WTC11 (cell line): ENCODE measurements at regions not wholly inside any gene's neighbourhood (a gene's known extent, or its start where the extent isn't known, plus 50 kb on each side); places are given as distances from the start of the nearest gene placed in this dataset.

Experiments used
- ATAC-seq: fragments of 200-7000 bp; cut with Tn5 transposase; 2 replicates; pipeline ENCODE4 v1.10.0; 2021; ENCODE audit warnings: mild to moderate bottlenecking, moderate library complexity
- CTCF ChIA-PET: fragments of 300-600 bp; sonication (Branson Sonifier 250); formaldehyde crosslinking; loops from one replicate; lab custom pipeline; 2021; ENCODE audit warnings: antibody characterized with exemption; lab: Charles Lee
- POLR2A ChIA-PET: fragments of 350-600 bp; sonication (Branson Sonifier 250); formaldehyde crosslinking; loops from one replicate; lab custom pipeline; 2021; ENCODE audit warnings: antibody characterized with exemption; lab: Charles Lee
- DNase-seq: peaks from one replicate; pipeline ENCODE4 v3.0.0; 2021; ENCODE audit warnings: low spot score
- H3K27ac Mint-ChIP-seq: 2 replicates; pipeline ENCODE4 v1.8.0; 2021; ENCODE audit warnings: mixed read lengths
- H3K27me3 Mint-ChIP-seq: 2 replicates; pipeline ENCODE4 v1.8.0; 2021; ENCODE audit warnings: low read depth, mild to moderate bottlenecking, moderate library complexity, mixed read lengths
- H3K36me3 Mint-ChIP-seq: 2 replicates; pipeline ENCODE4 v1.8.0; 2021; ENCODE audit warnings: mixed read lengths
- H3K4me1 Mint-ChIP-seq: 2 replicates; pipeline ENCODE4 v1.8.0; 2022; ENCODE audit warnings: mixed read lengths
- H3K4me3 Mint-ChIP-seq: 2 replicates; pipeline ENCODE4 v1.8.0; 2021; ENCODE audit warnings: mild to moderate bottlenecking, moderate library complexity, mixed read lengths
- H3K9me3 Mint-ChIP-seq: 2 replicates; pipeline ENCODE4 v1.8.0; 2021; ENCODE audit warnings: mixed read lengths
- CDX4 ChIP-seq: fragments of 250-450 bp; sonication (Bioruptor Pico); IDR thresholded peaks from 2 replicates; pipeline ENCODE4 v1.9.0; 2021; ENCODE audit warnings: moderate library complexity, mild to moderate bottlenecking, inconsistent platforms, borderline replicate concordance
- E2F5 ChIP-seq: sonication (generic); formaldehyde crosslinking; IDR thresholded peaks from 2 replicates; pipeline ENCODE4 v1.8.1; 2022; ENCODE audit warnings: mild to moderate bottlenecking, moderate library complexity, missing genetic modification reagents
- EMX1 ChIP-seq: fragments of 250-450 bp; sonication (Bioruptor Pico); IDR thresholded peaks from 2 replicates; pipeline ENCODE4 v1.8.0; 2021; ENCODE audit warnings: mild to moderate bottlenecking
- GABPB1 ChIP-seq: sonication (generic); formaldehyde crosslinking; IDR thresholded peaks from 2 replicates; pipeline ENCODE4 v1.8.1; 2023; ENCODE audit warnings: mild to moderate bottlenecking, missing genetic modification reagents
- GRHL2 ChIP-seq: fragments of 250-450 bp; sonication (Bioruptor Pico); IDR thresholded peaks from 2 replicates; pipeline ENCODE4 v1.8.0; 2022; ENCODE audit warnings: mild to moderate bottlenecking, moderate library complexity; ENCODE audit not compliant: insufficient replicate concordance, severe bottlenecking
- GTF2I ChIP-seq: fragments of 250-450 bp; sonication (Bioruptor Pico); conservative IDR thresholded peaks from 2 replicates; pipeline ENCODE4 v1.4.0; 2021; ENCODE audit warnings: mild to moderate bottlenecking
- NFYB ChIP-seq: sonication (generic); formaldehyde crosslinking; conservative IDR thresholded peaks from 2 replicates; pipeline ENCODE4 v1.8.0; 2022; ENCODE audit warnings: low read depth, missing genetic modification reagents
- NR1H2 ChIP-seq: sonication (generic); formaldehyde crosslinking; IDR thresholded peaks from 2 replicates; pipeline ENCODE4 v1.9.0; 2021; ENCODE audit warnings: mild to moderate bottlenecking, moderate library complexity, missing genetic modification reagents
- NR3C1 ChIP-seq: sonication (generic); formaldehyde crosslinking; conservative IDR thresholded peaks from 2 replicates; pipeline ENCODE4 v1.8.1; 2023; ENCODE audit warnings: low read depth, mild to moderate bottlenecking, missing genetic modification reagents
- RORB ChIP-seq: fragments of 250-450 bp; sonication (Bioruptor Pico); IDR thresholded peaks from 2 replicates; pipeline ENCODE4 v1.9.0; 2021; ENCODE audit warnings: mild to moderate bottlenecking
- SMAD4 ChIP-seq: sonication (generic); formaldehyde crosslinking; IDR thresholded peaks from 2 replicates; pipeline ENCODE4 v1.8.0; 2022; ENCODE audit warnings: mild to moderate bottlenecking, missing genetic modification reagents
- SP1 ChIP-seq: sonication (generic); formaldehyde crosslinking; conservative IDR thresholded peaks from 2 replicates; pipeline ENCODE4 v1.8.1; 2022; ENCODE audit warnings: missing genetic modification reagents
- TEAD4 ChIP-seq: sonication (generic); formaldehyde crosslinking; IDR thresholded peaks from 2 replicates; pipeline ENCODE4 v1.8.0; 2022; ENCODE audit warnings: mild to moderate bottlenecking, missing genetic modification reagents
- USF2 ChIP-seq: sonication (generic); formaldehyde crosslinking; IDR thresholded peaks from 2 replicates; pipeline ENCODE4 v1.8.1; 2023; ENCODE audit warnings: mild to moderate bottlenecking, missing genetic modification reagents, moderate library complexity
- ZBTB21 ChIP-seq: sonication (generic); formaldehyde crosslinking; IDR thresholded peaks from 2 replicates; pipeline ENCODE4 v1.8.1; 2023; ENCODE audit warnings: mild to moderate bottlenecking, missing genetic modification reagents, borderline replicate concordance
- ZNF138 ChIP-seq: sonication (generic); formaldehyde crosslinking; conservative IDR thresholded peaks from 2 replicates; pipeline ENCODE4 v1.8.1; 2022; ENCODE audit warnings: mild to moderate bottlenecking, moderate library complexity, missing genetic modification reagents
- ZNF232 ChIP-seq: sonication (generic); formaldehyde crosslinking; IDR thresholded peaks from 2 replicates; pipeline ENCODE4 v1.8.0; 2022; ENCODE audit warnings: mild to moderate bottlenecking, missing genetic modification reagents
- ZNF263 ChIP-seq: sonication (generic); formaldehyde crosslinking; IDR thresholded peaks from 2 replicates; pipeline ENCODE4 v1.8.1; 2022; ENCODE audit warnings: low read depth, mild to moderate bottlenecking, moderate library complexity, missing genetic modification reagents
- TF ChIP-seq, protein P1 (sequence below): sonication (generic); formaldehyde crosslinking; IDR thresholded peaks from 2 replicates; pipeline ENCODE4 v1.8.1; 2022; ENCODE audit warnings: missing genetic modification reagents, borderline replicate concordance
- TF ChIP-seq, protein P2 (sequence below): sonication (generic); formaldehyde crosslinking; IDR thresholded peaks from 2 replicates; pipeline ENCODE4 v1.8.0; 2022; ENCODE audit warnings: mild to moderate bottlenecking, missing genetic modification reagents

- no peak for TF ChIP-seq GRHL2 (CRISPR knock-in tag)
- TF ChIP-seq EMX1 (CRISPR knock-in tag) = no peak
- TF ChIP-seq, protein P1, sequence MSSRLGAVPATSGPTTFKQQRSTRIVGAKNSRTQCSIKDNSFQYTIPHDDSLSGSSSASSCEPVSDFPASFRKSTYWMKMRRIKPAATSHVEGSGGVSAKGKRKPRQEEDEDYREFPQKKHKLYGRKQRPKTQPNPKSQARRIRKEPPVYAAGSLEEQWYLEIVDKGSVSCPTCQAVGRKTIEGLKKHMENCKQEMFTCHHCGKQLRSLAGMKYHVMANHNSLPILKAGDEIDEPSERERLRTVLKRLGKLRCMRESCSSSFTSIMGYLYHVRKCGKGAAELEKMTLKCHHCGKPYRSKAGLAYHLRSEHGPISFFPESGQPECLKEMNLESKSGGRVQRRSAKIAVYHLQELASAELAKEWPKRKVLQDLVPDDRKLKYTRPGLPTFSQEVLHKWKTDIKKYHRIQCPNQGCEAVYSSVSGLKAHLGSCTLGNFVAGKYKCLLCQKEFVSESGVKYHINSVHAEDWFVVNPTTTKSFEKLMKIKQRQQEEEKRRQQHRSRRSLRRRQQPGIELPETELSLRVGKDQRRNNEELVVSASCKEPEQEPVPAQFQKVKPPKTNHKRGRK (CRISPR knock-in tag) = no peak
- no peak for TF ChIP-seq ZNF138 (CRISPR knock-in tag)
- TF ChIP-seq, all 79 proteins: peak for 0
- DNase-seq = no peak
- peak; percentile 73 for ATAC-seq
- Mint-ChIP-seq H3K4me3 (no peak overlapping the region), H3K27ac (no peak overlapping the region), H3K36me3 (peaks cover 42% of the 10 kb centered on the region), H3K9me3 (peaks cover 52% of the 10 kb centered on the region), H3K27me3 (peaks cover 2% of the 10 kb centered on the region; the same call in 1 of the 2 replicates), H3K4me1 (peaks cover 14% of the 10 kb centered on the region)
- CTCF ChIA-PET = no interaction called here
- POLR2A ChIA-PET = no interaction called here
Observed at GRCh38 chr5:84695330-84695729, 310.6 kb upstream of the EDIL3 start.

GRCh38 chr5:84693256-84693655 lies 308.6 kb upstream of the EDIL3 start:
- peaks cover 25% of the 10 kb centered on the region for H3K36me3 Mint-ChIP-seq
- ATAC-seq (no peak), DNase-seq (no peak)
- TF ChIP-seq, protein P2, sequence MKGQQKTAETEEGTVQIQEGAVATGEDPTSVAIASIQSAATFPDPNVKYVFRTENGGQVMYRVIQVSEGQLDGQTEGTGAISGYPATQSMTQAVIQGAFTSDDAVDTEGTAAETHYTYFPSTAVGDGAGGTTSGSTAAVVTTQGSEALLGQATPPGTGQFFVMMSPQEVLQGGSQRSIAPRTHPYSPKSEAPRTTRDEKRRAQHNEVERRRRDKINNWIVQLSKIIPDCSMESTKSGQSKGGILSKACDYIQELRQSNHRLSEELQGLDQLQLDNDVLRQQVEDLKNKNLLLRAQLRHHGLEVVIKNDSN = no peak
- no peak for TF ChIP-seq TEAD4 (CRISPR knock-in tag)
- TF ChIP-seq GTF2I (CRISPR knock-in tag) = no peak
- TF ChIP-seq NFYB = no peak
- no peak for TF ChIP-seq NR1H2 (CRISPR knock-in tag)
- no peak for TF ChIP-seq USF2 (CRISPR knock-in tag)
- TF ChIP-seq E2F5 (CRISPR knock-in tag) = no peak
- POLR2A ChIA-PET = no interaction called here
- peaks cover 38% of the 10 kb centered on the region for H3K9me3 Mint-ChIP-seq
- no peak overlapping the region for H3K4me3 Mint-ChIP-seq
- CTCF ChIA-PET = no interaction called here
- H3K27ac Mint-ChIP-seq = no peak overlapping the region
- peaks cover 10% of the 10 kb centered on the region for H3K4me1 Mint-ChIP-seq
- no peaks in the 10 kb centered on the region for H3K27me3 Mint-ChIP-seq

- no peak overlapping the region for H3K4me3 Mint-ChIP-seq
- H3K27me3 Mint-ChIP-seq = no peaks in the 10 kb centered on the region
- ATAC-seq = no peak
- no peak for DNase-seq
- POLR2A ChIA-PET = no interaction called here
- TF ChIP-seq GABPB1 (CRISPR knock-in tag) = no peak
- no peak for TF ChIP-seq ZNF263 (CRISPR knock-in tag)
- TF ChIP-seq CDX4 (CRISPR knock-in tag) = no peak
- TF ChIP-seq NR3C1 (CRISPR knock-in tag) = no peak
- no peak for TF ChIP-seq SP1 (CRISPR knock-in tag)
- TF ChIP-seq ZNF232 (CRISPR knock-in tag) = no peak
- no peak for TF ChIP-seq ZBTB21 (CRISPR knock-in tag)
- no peak for TF ChIP-seq RORB
- no peak for TF ChIP-seq USF2 (CRISPR knock-in tag)
- no peak for TF ChIP-seq SMAD4 (CRISPR knock-in tag)
- TF ChIP-seq, all 79 proteins: peak for 0
- Mint-ChIP-seq H3K36me3 (peaks cover 16% of the 10 kb centered on the region), H3K4me1 (peaks cover 16% of the 10 kb centered on the region), H3K9me3 (peaks cover 26% of the 10 kb centered on the region), H3K27ac (no peak overlapping the region)
- CTCF ChIA-PET = no interaction called here
Observed at GRCh38 chr5:84688566-84688965, 303.9 kb upstream of the EDIL3 start.
